GM12874 (cell line): ENCODE measurements at regions not wholly inside any gene's neighbourhood (a gene's known extent, or its start where the extent isn't known, plus 50 kb on each side); places are given as distances from the start of the nearest gene placed in this dataset.
A peak's percentile ranks its signal among the peaks of the same experiment; 100 is the strongest.

Experiments used
- CTCF ChIP-seq: IDR thresholded peaks from 2 replicates; pipeline ENCODE4 v1.5.1; 2011; ENCODE audit warnings: low read depth, mild to moderate bottlenecking, control low read depth, low read length, moderate library complexity; ENCODE audit not compliant: insufficient read depth

GRCh38 chrX:120791013-120791643, 84.5 kb downstream of the CT47B1 start:
- no peak for TF ChIP-seq CTCF

GRCh38 chrX:120790552-120790951, 85.1 kb downstream of the CT47B1 start:
- TF ChIP-seq CTCF: no peak

- TF ChIP-seq CTCF: peak; percentile 48
These were observed 85.5 kb downstream of the CT47B1 start for GRCh38 chrX:120790118-120790517.

- no peak for TF ChIP-seq CTCF
These were observed 94.3 kb downstream of the CT47B1 start for GRCh38 chrX:120781403-120781802.

- TF ChIP-seq CTCF: no peak
These were observed 99.7 kb downstream of the CT47B1 start for GRCh38 chrX:120775959-120776358.

GRCh38 chrX:120774606-120775005, 101.1 kb downstream of the CT47B1 start:
- no peak for TF ChIP-seq CTCF

GRCh38 chrX:120773801-120774200, 101.9 kb downstream of the CT47B1 start:
- no peak for TF ChIP-seq CTCF
